T-helper 17 cell (primary cell): ENCODE measurements at regions not wholly inside any gene's neighbourhood (a gene's known extent, or its start where the extent isn't known, plus 50 kb on each side); places are given as distances from the start of the nearest gene placed in this dataset.
"Not testable (repeated sequence)": the region's sequence is repeated elsewhere in the genome, so short reads cannot be mapped to it uniquely, and the experiment has no call there.

Experiments used
- ATAC-seq: fragments of 150-1000 bp; cut with Tn5 transposase; 2 replicates; pipeline ENCODE4 v1.10.0; 2021; ENCODE audit warnings: mild to moderate bottlenecking, moderate library complexity
- DNase-seq, 3 donors: peaks; one replicate each; pipeline versions ENCODE4 v3.0.0 to v3.0.0-alpha.2; 2020 to 2021
- H3K9me3 ChIP-seq: one replicate; pipeline ENCODE4 v1.7.0; 2013; ENCODE audit warnings: low read length, mild to moderate bottlenecking; ENCODE audit not compliant: control insufficient read depth, poor library complexity, severe bottlenecking
- H3K27ac Mint-ChIP-seq: one replicate; pipeline ENCODE4 v1.8.0; 2022; ENCODE audit warnings: mild to moderate bottlenecking, moderate library complexity, mixed read lengths
- H3K27me3 Mint-ChIP-seq: one replicate; pipeline ENCODE4 v1.8.0; 2022; ENCODE audit warnings: mixed read lengths
- H3K36me3 Mint-ChIP-seq: one replicate; pipeline ENCODE4 v1.8.0; 2022; ENCODE audit warnings: low read depth, mixed read lengths
- H3K4me1 Mint-ChIP-seq: one replicate; pipeline ENCODE4 v1.8.0; 2022; ENCODE audit warnings: mild to moderate bottlenecking, mixed read lengths
- H3K4me3 Mint-ChIP-seq: one replicate; pipeline ENCODE4 v1.8.0; 2022; ENCODE audit warnings: mild to moderate bottlenecking, moderate library complexity, mixed read lengths

- no peak for ATAC-seq
- DNase-seq, result no peak
- no peaks in the 10 kb centered on the region for H3K36me3 Mint-ChIP-seq
- H3K27ac Mint-ChIP-seq, result no peak overlapping the region
- no peaks in the 10 kb centered on the region for H3K27me3 Mint-ChIP-seq
- no peak overlapping the region for H3K4me3 Mint-ChIP-seq
- no peaks in the 10 kb centered on the region for H3K9me3 ChIP-seq
- no peaks in the 10 kb centered on the region for H3K4me1 Mint-ChIP-seq
Measured at GRCh38 chr6:121668259-121668658, 232.8 kb downstream of the GJA1 start.

GRCh38 chr6:121670511-121670910, 235.1 kb downstream of the GJA1 start:
- no peaks in the 10 kb centered on the region for H3K9me3 ChIP-seq
- H3K4me3 Mint-ChIP-seq, result no peak overlapping the region
- H3K36me3 Mint-ChIP-seq, result no peaks in the 10 kb centered on the region
- no peaks in the 10 kb centered on the region for H3K4me1 Mint-ChIP-seq
- DNase-seq, result no peak
- no peak for ATAC-seq
- H3K27me3 Mint-ChIP-seq, result no peaks in the 10 kb centered on the region
- H3K27ac Mint-ChIP-seq, result no peak overlapping the region

- no peaks in the 10 kb centered on the region for H3K4me1 Mint-ChIP-seq
- H3K4me3 Mint-ChIP-seq, result no peak overlapping the region
Measured at GRCh38 chr6:121677571-121677970, 242.1 kb downstream of the GJA1 start.

GRCh38 chr6:121678245-121678644, 242.8 kb downstream of the GJA1 start:
- Mint-ChIP-seq H3K4me1 (no peaks in the 10 kb centered on the region), H3K4me3 (no peak overlapping the region), H3K27ac (no peak overlapping the region), H3K36me3 (no peaks in the 10 kb centered on the region), H3K27me3 (no peaks in the 10 kb centered on the region)
- no peak for ATAC-seq
- no peaks in the 10 kb centered on the region for H3K9me3 ChIP-seq
- no peak for DNase-seq

More at GRCh38 chr6:121677571-121677970, 242.1 kb downstream of the GJA1 start:
- Mint-ChIP-seq H3K36me3 (no peaks in the 10 kb centered on the region), H3K27ac (no peak overlapping the region), H3K27me3 (no peaks in the 10 kb centered on the region)
- ATAC-seq, result no peak
- DNase-seq, result no peak
- H3K9me3 ChIP-seq, result no peaks in the 10 kb centered on the region

GRCh38 chr6:121680058-121680457, 244.6 kb downstream of the GJA1 start:
- Mint-ChIP-seq H3K27me3 (no peaks in the 10 kb centered on the region), H3K4me3 (no peak overlapping the region), H3K36me3 (no peaks in the 10 kb centered on the region), H3K4me1 (no peaks in the 10 kb centered on the region), H3K27ac (no peak overlapping the region)
- DNase-seq (no peak), ATAC-seq (no peak)
- H3K9me3 ChIP-seq, result no peaks in the 10 kb centered on the region

- no peaks in the 10 kb centered on the region for H3K9me3 ChIP-seq
- Mint-ChIP-seq H3K27ac (no peak overlapping the region), H3K36me3 (no peaks in the 10 kb centered on the region), H3K27me3 (no peaks in the 10 kb centered on the region), H3K4me1 (no peaks in the 10 kb centered on the region), H3K4me3 (no peak overlapping the region)
- ATAC-seq (no peak), DNase-seq (no peak)
Measured at GRCh38 chr6:121682666-121683065, 247.2 kb downstream of the GJA1 start.

GRCh38 chr6:121685806-121686205, 250.4 kb downstream of the GJA1 start:
- H3K4me3 Mint-ChIP-seq, H3K27me3 Mint-ChIP-seq, H3K36me3 Mint-ChIP-seq: not testable (repeated sequence)

GRCh38 chr6:121686611-121687023, 251.2 kb downstream of the GJA1 start:
- no peak overlapping the region for H3K27ac Mint-ChIP-seq
- H3K4me3 Mint-ChIP-seq, result no peak overlapping the region
- H3K9me3 ChIP-seq, result no peaks in the 10 kb centered on the region
- no peaks in the 10 kb centered on the region for H3K27me3 Mint-ChIP-seq
- no peaks in the 10 kb centered on the region for H3K36me3 Mint-ChIP-seq
- no peak for DNase-seq
- ATAC-seq, result no peak
- H3K4me1 Mint-ChIP-seq, result no peaks in the 10 kb centered on the region

More at GRCh38 chr6:121685806-121686205, 250.4 kb downstream of the GJA1 start:
- H3K9me3 ChIP-seq, ATAC-seq, H3K27ac Mint-ChIP-seq, DNase-seq, H3K4me1 Mint-ChIP-seq: not testable (repeated sequence)

- no peaks in the 10 kb centered on the region for H3K27me3 Mint-ChIP-seq
- no peaks in the 10 kb centered on the region for H3K9me3 ChIP-seq
- H3K27ac Mint-ChIP-seq, result no peak overlapping the region
- DNase-seq (no peak), ATAC-seq (no peak)
- no peak overlapping the region for H3K4me3 Mint-ChIP-seq
- H3K36me3 Mint-ChIP-seq, result no peaks in the 10 kb centered on the region
- H3K4me1 Mint-ChIP-seq, result no peaks in the 10 kb centered on the region
Measured at GRCh38 chr6:121688974-121689373, 253.5 kb downstream of the GJA1 start.

- no peak overlapping the region for H3K4me3 Mint-ChIP-seq
Measured at GRCh38 chr6:121691126-121691551, 255.7 kb downstream of the GJA1 start.

GRCh38 chr6:121694389-121694788, 258.9 kb downstream of the GJA1 start:
- Mint-ChIP-seq H3K4me1 (no peaks in the 10 kb centered on the region), H3K27ac (no peak overlapping the region), H3K4me3 (no peak overlapping the region), H3K36me3 (no peaks in the 10 kb centered on the region), H3K27me3 (no peaks in the 10 kb centered on the region)
- ATAC-seq, result no peak
- H3K9me3 ChIP-seq, result no peaks in the 10 kb centered on the region
- no peak for DNase-seq

More at GRCh38 chr6:121691126-121691551, 255.7 kb downstream of the GJA1 start:
- Mint-ChIP-seq H3K27ac (no peak overlapping the region), H3K36me3 (no peaks in the 10 kb centered on the region), H3K4me1 (no peaks in the 10 kb centered on the region), H3K27me3 (no peaks in the 10 kb centered on the region)
- no peak for DNase-seq
- H3K9me3 ChIP-seq, result no peaks in the 10 kb centered on the region
- no peak for ATAC-seq

GRCh38 chr6:121694801-121695251, 259.4 kb downstream of the GJA1 start:
- no peak for ATAC-seq
- DNase-seq, result no peak
- Mint-ChIP-seq H3K27me3 (no peaks in the 10 kb centered on the region), H3K4me3 (no peak overlapping the region), H3K27ac (no peak overlapping the region), H3K4me1 (no peaks in the 10 kb centered on the region), H3K36me3 (no peaks in the 10 kb centered on the region)
- H3K9me3 ChIP-seq, result no peaks in the 10 kb centered on the region

GRCh38 chr6:121695329-121695728, 259.9 kb downstream of the GJA1 start:
- DNase-seq (no peak), ATAC-seq (no peak)
- Mint-ChIP-seq H3K4me1 (no peaks in the 10 kb centered on the region), H3K4me3 (no peak overlapping the region), H3K27me3 (no peaks in the 10 kb centered on the region), H3K36me3 (no peaks in the 10 kb centered on the region), H3K27ac (no peak overlapping the region)
- no peaks in the 10 kb centered on the region for H3K9me3 ChIP-seq

- Mint-ChIP-seq H3K4me3 (no peak overlapping the region), H3K27ac (no peak overlapping the region), H3K27me3 (no peaks in the 10 kb centered on the region), H3K36me3 (no peaks in the 10 kb centered on the region), H3K4me1 (no peaks in the 10 kb centered on the region)
- ATAC-seq, result no peak
- no peaks in the 10 kb centered on the region for H3K9me3 ChIP-seq
- DNase-seq, result no peak
Measured at GRCh38 chr6:121697921-121698320, 262.5 kb downstream of the GJA1 start.
